ENCODE measurements at regions not wholly inside any gene's neighbourhood (a gene's known extent, or its start where the extent isn't known, plus 50 kb on each side); places are given as distances from the start of the nearest gene placed in this dataset.

GRCh38 chr2:158907926-158908456 lies 60.4 kb upstream of the TANC1 start:
- TF ChIP-seq POLR2AphosphoS5 (IDR thresholded peaks at IDR 0.05) (no peak), CTCF (IDR thresholded peaks at IDR 0.05) (no peak), POLR2A (IDR thresholded peaks at IDR 0.05) (no peak)
- DNase-seq, result no peak
- Histone ChIP-seq H3K36me3 (no peaks in the 10 kb centered on the region), H3K4me1 (peaks cover 0 to 10% (median 0%) of the 10 kb centered on the region in 4 donors), H3K4me3 (no peak overlapping the region), H3K27me3 (no peaks in the 10 kb centered on the region), H3K27ac (no peak overlapping the region), H3K9me3 (no peaks in the 10 kb centered on the region)
- WGBS, 2 donors (ENCODE audit: low coverage in 1 of 2), result 87% methylated on average over 2 of the region's 2 CpGs; no CpG with 5 or more reads in 1 of the 2 donors
- intact Hi-C loops (cut with DNase I; ENCODE audit: low total_unique reads), result no loop called here
- in situ Hi-C loops (cut with MboI; ENCODE audit: low pct_ligation_motif_present in 1 of 4, low pct_unique_long_range_greater_than_20kb in 1 of 4, low sequenced_read_pairs in 3 of 4), result loop anchor here in 2 of 4 donors (5.0 to 10.0 kb wide), 2 partner anchors 207 to 214 kb away; no protein-coding TSS in a partner anchor

GRCh38 chr2:158912112-158912511 lies 56.3 kb upstream of the TANC1 start:
- intact Hi-C loops (cut with DNase I; ENCODE audit: low total_unique reads), result no loop called here

GRCh38 chr2:158912765-158913164 lies 55.7 kb upstream of the TANC1 start:
- no peaks in the 10 kb centered on the region for H3K36me3 ChIP-seq
- H3K4me3 ChIP-seq, result no peak overlapping the region
- no peaks in the 10 kb centered on the region for H3K27me3 ChIP-seq
- no peak for DNase-seq
- H3K27ac ChIP-seq, result no peak overlapping the region
- WGBS, 2 donors (ENCODE audit: low coverage in 1 of 2), result 60 to 79% methylated on average over 1 of the region's 1 CpG
- intact Hi-C loops (cut with DNase I; ENCODE audit: low total_unique reads) (no loop called here), in situ Hi-C loops (cut with MboI; ENCODE audit: low pct_ligation_motif_present in 1 of 4, low pct_unique_long_range_greater_than_20kb in 1 of 4, low sequenced_read_pairs in 3 of 4) (no loop called here)
- H3K9me3 ChIP-seq, result no peaks in the 10 kb centered on the region
- no peak for TF ChIP-seq POLR2AphosphoS5 (IDR thresholded peaks at IDR 0.05)
- no peaks in the 10 kb centered on the region for H3K4me1 ChIP-seq

More at GRCh38 chr2:158912112-158912511, 56.3 kb upstream of the TANC1 start:
- no peaks in the 10 kb centered on the region for H3K27me3 ChIP-seq
- TF ChIP-seq CTCF (IDR thresholded peaks at IDR 0.05) (no peak), POLR2A (IDR thresholded peaks at IDR 0.05) (no peak)
- 67 to 81% methylated on average over 2 to 4 of the region's 4 CpGs for WGBS, 2 donors (ENCODE audit: low coverage in 1 of 2)
- H3K36me3 ChIP-seq, result no peaks in the 10 kb centered on the region
- DNase-seq, result no peak
- no peaks in the 10 kb centered on the region for H3K9me3 ChIP-seq
- no peak overlapping the region for H3K4me3 ChIP-seq
- H3K4me1 ChIP-seq, result no peaks in the 10 kb centered on the region
- in situ Hi-C loops (cut with MboI; ENCODE audit: low pct_ligation_motif_present in 1 of 4, low pct_unique_long_range_greater_than_20kb in 1 of 4, low sequenced_read_pairs in 3 of 4), result no loop called here
- no peak overlapping the region for H3K27ac ChIP-seq

GRCh38 chr2:158914066-158914465 lies 54.4 kb upstream of the TANC1 start:
- H3K9me3 ChIP-seq, result no peaks in the 10 kb centered on the region
- intact Hi-C loops (cut with DNase I; ENCODE audit: low total_unique reads) (no loop called here), in situ Hi-C loops (cut with MboI; ENCODE audit: low pct_ligation_motif_present in 1 of 4, low pct_unique_long_range_greater_than_20kb in 1 of 4, low sequenced_read_pairs in 3 of 4) (no loop called here)
- no peaks in the 10 kb centered on the region for H3K36me3 ChIP-seq
- no peak overlapping the region for H3K27ac ChIP-seq
- H3K4me3 ChIP-seq, result no peak overlapping the region
- no peaks in the 10 kb centered on the region for H3K27me3 ChIP-seq
- DNase-seq, result no peak
- no peaks in the 10 kb centered on the region for H3K4me1 ChIP-seq
- TF ChIP-seq EP300 (IDR thresholded peaks at IDR 0.05; ENCODE audit: low read depth) (no peak), POLR2AphosphoS5 (IDR thresholded peaks at IDR 0.05) (no peak), POLR2A (IDR thresholded peaks at IDR 0.05) (no peak), CTCF (IDR thresholded peaks at IDR 0.05) (no peak)

GRCh38 chr2:158914731-158915130 lies 53.7 kb upstream of the TANC1 start:
- WGBS, 2 donors (ENCODE audit: low coverage in 1 of 2), result 62 to 85% methylated on average over 1 to 2 of the region's 2 CpGs
- in situ Hi-C loops (cut with MboI; ENCODE audit: low pct_ligation_motif_present in 1 of 4, low pct_unique_long_range_greater_than_20kb in 1 of 4, low sequenced_read_pairs in 3 of 4), result no loop called here

More at GRCh38 chr2:158914731-158915130, 53.7 kb upstream of the TANC1 start:
- Histone ChIP-seq H3K4me3 (no peak overlapping the region), H3K36me3 (no peaks in the 10 kb centered on the region), H3K9me3 (no peaks in the 10 kb centered on the region), H3K4me1 (no peaks in the 10 kb centered on the region), H3K27ac (no peak overlapping the region), H3K27me3 (no peaks in the 10 kb centered on the region)
- intact Hi-C loops (cut with DNase I; ENCODE audit: low total_unique reads), result no loop called here
- no peak for TF ChIP-seq CTCF (IDR thresholded peaks at IDR 0.05)
- no peak for TF ChIP-seq POLR2AphosphoS5 (IDR thresholded peaks at IDR 0.05)
- no peak for TF ChIP-seq POLR2A (IDR thresholded peaks at IDR 0.05)
- no peak for TF ChIP-seq EP300 (IDR thresholded peaks at IDR 0.05; ENCODE audit: low read depth)
- DNase-seq, result no peak
